ENCODE measurements at regions not wholly inside any gene's neighbourhood (a gene's known extent, or its start where the extent isn't known, plus 50 kb on each side); places are given as distances from the start of the nearest gene placed in this dataset.
"Not testable (repeated sequence)": the region's sequence is repeated elsewhere in the genome, so short reads cannot be mapped to it uniquely, and the experiment has no call there.

DNA sequence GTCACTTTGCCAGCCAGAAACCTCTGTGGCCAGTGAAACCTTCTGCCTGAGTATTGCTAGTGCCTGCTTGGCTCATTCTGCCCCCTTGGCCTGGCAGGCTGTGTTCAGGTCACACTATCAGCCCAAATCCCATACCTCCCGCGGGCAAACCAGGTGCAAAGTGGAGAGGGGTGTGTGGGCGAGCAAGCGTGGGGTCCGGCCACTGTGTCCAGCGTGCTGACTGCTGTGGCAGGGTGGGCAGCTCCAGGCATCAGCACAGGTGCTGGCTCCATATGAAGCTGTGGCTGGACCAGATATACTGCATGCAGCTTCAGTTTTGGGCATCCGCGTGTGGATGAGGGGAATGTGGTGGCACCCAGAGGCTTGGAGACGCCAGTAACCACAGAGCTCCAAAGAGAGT, 576.5 kb upstream of the EDIL3 start:
- no peak for DNase-seq

GRCh38 chr5:84961903-84962302, 577.2 kb upstream of the EDIL3 start:
- no peak for DNase-seq

GRCh38 chr5:84983093-84983492, 598.4 kb upstream of the EDIL3 start:
- DNase-seq: no peak

DNA sequence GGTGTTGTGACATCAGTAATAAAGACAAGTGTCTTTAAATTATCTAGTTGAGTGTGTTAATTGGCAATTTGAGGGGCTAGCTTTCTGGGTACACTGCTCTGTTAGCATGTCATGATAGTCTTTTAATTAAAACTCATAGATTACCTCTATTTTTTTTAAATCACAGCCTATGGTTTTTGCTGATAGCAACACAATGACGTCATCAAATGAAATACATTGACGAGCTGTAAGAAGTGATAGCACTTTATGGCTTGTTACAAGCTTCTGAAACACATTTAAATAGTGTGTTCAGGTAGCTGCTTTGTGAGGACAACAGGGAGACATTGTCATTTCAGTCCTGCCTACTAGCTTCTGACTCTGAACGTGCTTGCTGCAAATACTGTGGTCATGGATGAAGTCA, 600.5 kb upstream of the EDIL3 start:
- no peak for DNase-seq

GRCh38 chr5:84986688-84987087, 602.0 kb upstream of the EDIL3 start:
- DNase-seq: no peak

DNA sequence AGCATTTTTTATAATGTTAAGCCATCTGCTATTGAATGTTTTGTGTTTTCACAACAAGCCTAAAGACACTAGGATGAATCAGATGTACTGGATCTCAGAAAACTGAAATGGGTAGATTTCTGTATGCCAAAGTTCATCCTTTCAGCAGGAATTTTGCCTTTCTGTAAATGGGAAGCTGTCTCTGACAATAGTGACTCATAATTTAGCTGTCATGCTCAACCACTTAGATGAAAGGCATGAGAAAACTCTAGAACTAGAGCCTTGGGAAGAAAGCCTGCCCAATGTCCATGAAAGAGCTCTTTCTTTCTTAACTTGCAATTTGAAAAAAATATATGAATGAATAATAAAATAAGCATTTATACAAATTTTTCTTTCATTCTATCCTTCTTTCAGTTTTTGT, 616.0 kb upstream of the EDIL3 start:
- DNase-seq: no peak

GRCh38 chr5:85002026-85002425, 617.3 kb upstream of the EDIL3 start:
- DNase-seq: not testable (repeated sequence)

- no peak for DNase-seq
Observed at GRCh38 chr5:85010014-85010562, 625.4 kb upstream of the EDIL3 start.

DNA sequence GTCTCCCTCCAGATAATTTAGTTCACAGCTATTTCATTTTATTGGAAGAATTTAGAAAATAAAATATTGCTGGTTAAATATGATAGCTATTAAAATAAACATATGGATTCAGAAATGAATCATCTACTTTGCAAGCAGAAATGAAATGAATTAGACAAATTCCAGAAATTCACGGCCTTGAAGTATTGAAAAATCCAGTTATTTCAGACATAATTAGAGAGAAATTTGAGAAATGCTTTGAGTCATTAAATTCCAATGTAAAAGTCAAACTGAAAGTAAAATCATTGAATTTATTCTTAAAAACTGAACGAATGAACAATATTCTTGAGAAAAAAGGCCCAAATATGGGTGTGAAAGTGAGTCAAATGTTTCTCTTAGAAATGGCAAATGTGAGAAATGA, 632.6 kb upstream of the EDIL3 start:
- DNase-seq: no peak

GRCh38 chr5:85030316-85031084, 645.8 kb upstream of the EDIL3 start:
- no peak for DNase-seq

DNA sequence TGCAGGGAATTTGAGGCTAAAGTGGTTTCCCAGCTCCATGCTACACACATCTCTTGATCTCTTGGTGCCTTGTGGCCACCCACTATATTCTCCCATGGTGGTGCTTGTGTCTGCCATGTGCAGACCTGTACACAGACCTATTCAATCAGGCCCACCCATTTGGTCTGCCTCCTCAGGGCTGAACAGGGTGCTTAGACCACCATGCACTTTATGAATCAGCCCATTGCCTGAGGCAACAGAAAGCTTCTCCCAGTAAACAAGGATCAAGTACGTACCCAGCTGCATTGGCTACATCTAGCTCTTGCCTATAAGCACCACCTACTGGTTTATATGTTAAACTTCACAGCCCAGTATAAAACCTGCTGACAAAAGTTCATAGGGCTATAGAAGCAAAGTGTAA, 664.3 kb upstream of the EDIL3 start:
- DNase-seq: no peak

DNA sequence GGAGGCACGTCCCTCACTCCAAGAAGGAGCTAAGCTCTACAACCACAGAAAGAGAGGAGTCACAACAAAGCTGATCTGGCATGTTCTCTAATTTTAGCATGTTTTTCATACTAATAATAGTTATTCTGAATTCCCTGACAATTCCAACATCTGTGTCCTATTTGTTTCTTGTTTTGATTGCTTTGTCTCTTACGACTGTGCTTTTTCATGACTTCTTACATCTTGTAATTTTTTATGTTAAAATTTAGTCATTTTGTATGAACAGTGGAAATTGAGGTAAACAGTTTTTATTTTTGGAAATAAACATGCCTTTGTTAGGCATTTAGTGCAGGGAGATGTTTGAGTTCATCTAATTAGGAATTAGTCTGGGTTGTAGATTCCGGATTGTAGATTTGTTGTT, 668.1 kb upstream of the EDIL3 start:
- no peak for DNase-seq

DNA sequence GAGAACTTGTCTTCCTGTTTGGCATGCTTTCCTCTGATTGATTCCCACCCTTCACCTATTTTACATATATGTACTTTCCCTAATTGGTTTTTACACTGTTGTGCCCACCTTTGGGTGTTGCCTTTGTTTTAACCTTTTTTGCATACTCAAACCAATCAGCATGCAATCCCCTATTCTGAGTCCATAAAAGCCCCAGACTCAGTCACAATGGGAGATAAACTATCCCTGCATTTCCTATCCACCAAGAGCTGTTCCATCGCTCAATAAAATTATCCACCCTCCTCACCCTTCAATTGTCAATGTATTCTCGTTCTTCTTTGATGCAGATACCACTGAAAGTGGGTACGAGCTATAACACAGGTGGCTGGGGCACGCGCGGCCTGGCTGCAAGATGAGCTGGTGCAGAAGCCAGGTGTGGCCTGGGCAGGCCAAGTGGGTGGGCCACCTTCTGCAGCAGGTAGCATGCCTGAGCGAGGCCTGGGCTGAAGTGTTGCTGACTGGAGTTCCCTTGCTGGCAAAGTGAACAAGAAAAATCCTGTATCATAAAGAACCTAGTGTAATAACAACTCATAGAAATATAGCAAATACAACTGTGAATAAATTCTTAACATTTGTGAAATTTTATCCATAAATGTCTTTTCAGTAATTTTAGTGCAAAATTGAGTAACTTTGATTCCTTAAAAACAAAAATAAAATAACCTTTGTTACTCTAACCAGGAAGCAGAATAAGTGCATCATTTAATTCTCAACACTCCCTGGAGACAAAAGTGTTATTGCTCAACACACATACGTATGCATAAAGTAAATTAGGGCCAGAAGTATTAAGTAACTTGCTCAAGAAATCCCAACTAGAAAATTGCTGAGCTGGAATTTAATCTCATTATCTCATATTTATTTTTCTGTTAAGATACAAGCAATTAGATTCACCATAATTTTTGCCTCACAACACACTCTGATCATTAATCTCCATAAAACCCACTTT, 685.3 kb upstream of the EDIL3 start:
- DNase-seq: no peak

GRCh38 chr5:85077581-85077980, 692.9 kb upstream of the EDIL3 start:
- no peak for DNase-seq

GRCh38 chr5:85096421-85096820, 711.7 kb upstream of the EDIL3 start:
- no peak for DNase-seq

- no peak for DNase-seq
Observed at GRCh38 chr5:85108471-85108870, 723.8 kb upstream of the EDIL3 start.

- DNase-seq: no peak
Observed at GRCh38 chr5:85109616-85110015, 724.9 kb upstream of the EDIL3 start.

DNA sequence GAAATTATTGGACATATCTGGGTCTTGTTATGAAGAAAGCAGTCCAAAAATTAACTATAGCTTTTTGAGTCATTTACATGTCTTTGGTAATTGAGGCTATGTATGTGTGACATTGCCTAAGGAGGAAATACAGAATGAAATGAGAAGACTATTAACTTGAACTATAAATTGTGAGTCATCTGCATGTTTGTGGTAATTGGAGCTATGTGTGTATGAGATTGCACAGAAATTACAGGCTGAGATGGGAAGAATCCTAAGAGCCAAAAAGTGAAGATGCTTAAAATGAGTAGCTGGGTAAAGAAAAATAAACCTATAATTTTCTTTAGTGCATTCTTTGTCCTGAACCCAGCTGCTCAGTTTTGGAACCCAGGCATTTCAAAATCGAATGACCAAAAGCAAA, 747.6 kb upstream of the EDIL3 start:
- no peak for DNase-seq

GRCh38 chr5:85140471-85140870, 755.8 kb upstream of the EDIL3 start:
- no peak for DNase-seq

- DNase-seq: peak; percentile 30
Observed at GRCh38 chr5:85143138-85143537, 758.5 kb upstream of the EDIL3 start.

- no peak for DNase-seq
Observed at GRCh38 chr5:85148701-85149100, 764.0 kb upstream of the EDIL3 start.

DNA sequence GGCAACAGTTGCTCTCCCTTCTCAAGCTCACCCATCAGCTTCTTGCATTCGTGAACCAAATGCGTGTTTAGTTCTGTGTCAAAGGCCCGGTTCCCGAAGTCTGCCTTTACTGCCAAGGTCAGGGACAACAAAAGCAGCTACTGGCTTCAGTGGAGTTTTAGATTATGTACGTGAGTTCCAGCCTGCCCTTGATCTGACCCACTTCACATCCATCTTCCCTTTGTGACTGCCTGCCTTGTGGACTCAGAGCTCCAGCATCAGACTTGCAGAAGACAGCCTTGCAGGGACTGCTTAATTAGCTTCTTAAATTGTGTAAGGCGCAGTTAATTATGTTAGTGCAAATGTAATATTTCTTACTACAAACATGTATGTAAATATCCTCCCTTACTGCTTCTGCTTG, 774.7 kb upstream of the EDIL3 start:
- no peak for DNase-seq

GRCh38 chr5:85168474-85168873, 783.8 kb upstream of the EDIL3 start:
- no peak for DNase-seq

DNA sequence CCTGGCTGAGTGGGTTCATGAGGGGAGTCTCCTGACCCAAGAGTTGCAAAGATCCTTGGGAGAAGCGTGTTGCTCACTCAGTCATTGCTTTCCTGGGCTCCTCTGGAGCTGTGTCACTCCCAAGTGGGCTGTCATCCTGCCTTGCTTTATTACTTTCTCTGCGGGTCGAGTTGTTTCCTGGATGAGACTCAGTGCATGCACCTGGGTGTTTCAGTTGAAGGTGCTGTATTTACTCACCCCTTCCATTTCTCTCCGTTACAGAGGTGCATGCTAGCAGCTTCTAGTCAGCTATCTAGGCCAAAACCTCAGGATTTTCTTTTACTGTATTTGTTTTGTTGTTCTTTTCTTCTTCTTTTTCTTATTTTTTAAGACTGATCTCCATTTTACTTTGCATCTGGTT, 785.5 kb upstream of the EDIL3 start:
- no peak for DNase-seq
